HUDEP-2 (cell line): ENCODE measurements at regions not wholly inside any gene's neighbourhood (a gene's known extent, or its start where the extent isn't known, plus 50 kb on each side); places are given as distances from the start of the nearest gene placed in this dataset.

Experiments used
- DNase-seq, 76 experiments: peaks; one replicate each; lab custom pipeline; 2025; ENCODE audit not compliant: unreplicated experiment in 76 of 76; lab: John Stamatoyannopoulos, UW

- no peak for DNase-seq
Measured at GRCh38 chr2:220847589-220847988, 724.5 kb downstream of the EPHA4 start.

- DNase-seq: no peak
Measured at GRCh38 chr2:220849433-220849832, 722.7 kb downstream of the EPHA4 start.

DNA sequence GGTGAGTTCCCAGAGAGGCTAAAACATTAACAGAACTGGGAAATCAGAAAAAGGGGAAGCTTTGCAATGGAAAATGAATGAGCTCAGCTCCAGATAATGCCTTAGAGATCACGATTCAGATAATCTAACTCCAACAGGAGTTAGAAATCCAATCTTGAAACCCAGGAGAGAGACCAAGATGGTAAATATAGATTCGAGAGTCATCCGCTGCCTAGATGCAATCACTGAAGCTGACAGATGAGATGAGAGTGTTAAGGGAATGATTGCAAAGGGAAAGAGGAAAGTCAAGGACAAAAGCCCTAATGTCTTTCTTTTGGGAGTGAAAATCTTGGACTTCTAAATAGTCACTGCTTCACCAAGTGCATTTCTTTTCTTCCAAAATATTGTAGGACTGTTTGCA lies 722.0 kb downstream of the EPHA4 start:
- DNase-seq: no peak

DNA sequence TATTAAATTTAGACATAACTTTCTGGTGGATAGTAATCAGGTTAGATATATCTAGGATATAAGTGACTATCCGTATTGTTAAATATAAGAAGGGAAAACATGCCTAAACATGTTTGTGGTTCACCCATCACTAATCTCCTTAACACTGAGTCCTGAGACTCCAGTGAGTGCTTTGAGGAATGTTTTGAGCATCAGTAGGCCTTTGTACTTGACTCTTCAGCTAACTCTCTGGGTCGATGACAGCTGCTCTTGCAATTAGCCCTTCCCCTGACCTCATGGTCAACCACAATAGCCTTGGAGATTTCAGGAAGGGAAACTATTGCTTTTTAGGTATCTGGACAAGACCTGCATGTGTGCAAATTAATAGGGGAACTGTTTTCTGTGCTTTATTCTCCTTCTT lies 716.8 kb downstream of the EPHA4 start:
- no peak for DNase-seq

DNA sequence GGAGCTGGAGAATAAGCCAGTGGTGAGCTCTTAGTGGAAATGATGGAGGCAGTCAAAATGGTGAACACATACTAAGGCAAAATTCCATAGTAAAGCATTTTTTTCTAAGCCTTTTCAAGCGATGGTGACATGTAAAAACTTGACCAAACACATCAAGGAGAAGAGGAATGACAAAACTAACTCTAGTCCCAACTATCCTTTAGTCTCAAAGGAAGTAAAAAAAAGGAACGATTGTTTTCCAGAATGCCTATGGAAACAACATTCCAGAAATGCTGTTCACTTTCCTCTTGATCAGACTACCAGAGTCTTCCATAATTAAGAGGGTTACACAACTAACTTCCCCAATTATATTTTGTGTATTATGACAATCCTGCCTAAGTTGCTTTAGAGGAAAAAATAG lies 715.6 kb downstream of the EPHA4 start:
- DNase-seq: no peak

- DNase-seq: no peak
Measured at GRCh38 chr2:220857368-220857767, 714.7 kb downstream of the EPHA4 start.

GRCh38 chr2:220858101-220858500 lies 714.0 kb downstream of the EPHA4 start:
- DNase-seq: no peak

- no peak for DNase-seq
Measured at GRCh38 chr2:220871909-220872308, 700.2 kb downstream of the EPHA4 start.

GRCh38 chr2:220876080-220876824 lies 695.9 kb downstream of the EPHA4 start:
- no peak for DNase-seq

DNA sequence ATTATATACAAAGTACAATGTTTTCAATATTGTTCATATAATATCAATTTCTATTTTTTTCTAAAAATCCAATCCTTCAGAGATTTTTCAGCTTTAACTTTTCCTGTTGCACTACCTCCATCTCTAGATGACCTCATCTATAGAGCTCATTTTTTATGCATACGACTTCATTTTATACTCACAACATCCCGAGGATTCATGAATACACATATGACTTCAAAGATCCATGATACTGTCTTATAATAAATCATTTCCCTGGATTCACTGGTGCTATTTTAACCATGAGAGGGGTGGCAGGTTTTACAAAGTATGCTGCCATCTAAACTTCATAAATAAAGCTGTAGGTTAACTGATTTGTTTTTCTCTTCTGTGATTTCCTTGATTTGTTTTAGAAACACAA lies 694.6 kb downstream of the EPHA4 start:
- DNase-seq: no peak

GRCh38 chr2:220877897-220878296 lies 694.2 kb downstream of the EPHA4 start:
- no peak for DNase-seq

DNA sequence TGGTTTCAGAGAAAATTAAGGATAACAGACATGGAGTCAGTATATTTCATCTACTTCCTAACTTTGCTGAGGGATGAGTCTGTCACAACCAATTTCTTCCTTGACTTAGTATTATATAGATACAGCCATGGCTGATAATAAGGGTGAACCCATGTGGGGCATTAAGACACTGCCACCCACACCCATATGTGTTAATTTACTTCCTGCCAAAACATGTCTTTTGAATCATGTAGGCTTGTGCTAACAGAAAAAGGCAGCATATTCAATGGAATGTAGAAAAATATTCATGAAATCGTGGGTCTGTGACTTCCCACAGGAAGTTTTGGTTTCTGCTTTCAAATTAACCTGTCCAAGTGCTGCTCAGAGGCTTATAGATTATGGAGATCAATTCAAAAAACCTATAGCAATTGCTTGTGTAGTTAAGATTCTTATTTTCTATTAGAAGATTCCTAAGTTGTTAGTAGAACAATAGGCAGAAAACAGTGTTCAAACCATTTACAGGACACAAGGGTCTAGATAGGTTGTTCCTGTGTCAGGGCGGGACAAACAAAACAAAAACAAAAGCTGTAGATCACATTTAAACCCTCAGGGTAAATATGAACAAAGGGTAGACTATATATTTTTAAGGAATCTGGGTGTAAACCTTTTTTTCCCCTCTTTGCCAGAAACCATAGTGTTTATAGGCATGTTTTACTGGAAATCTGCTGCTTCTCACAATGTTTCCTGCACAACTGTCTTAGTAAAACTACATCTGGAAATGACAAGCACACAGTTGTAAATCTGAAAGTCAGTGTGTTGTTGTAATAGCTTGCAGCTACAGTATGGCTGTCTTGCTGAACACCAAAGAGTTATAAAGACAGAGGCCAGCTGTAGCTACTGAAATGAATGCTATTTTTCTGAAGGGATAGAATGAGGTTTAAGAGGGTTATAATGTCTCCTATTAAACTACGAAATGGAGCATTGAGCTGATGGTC lies 691.2 kb downstream of the EPHA4 start:
- no peak for DNase-seq

DNA sequence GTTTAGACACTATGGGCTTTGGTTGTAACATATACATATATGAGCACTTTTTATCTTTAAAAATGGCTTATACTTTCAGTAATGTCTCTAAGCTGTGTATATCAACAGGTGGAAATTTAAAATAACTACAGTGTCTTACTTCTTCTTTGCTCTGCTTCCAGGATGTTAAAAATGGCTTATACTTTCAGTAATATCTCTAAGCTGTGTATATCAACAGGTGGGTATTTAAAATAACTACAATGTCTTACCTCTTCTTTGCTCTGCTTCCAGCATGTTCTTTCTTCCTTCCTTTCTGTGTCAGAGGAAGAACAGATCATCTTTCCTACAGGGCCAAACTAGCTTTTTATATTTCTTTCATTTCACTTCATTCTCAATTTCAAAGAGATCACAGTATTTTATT lies 689.6 kb downstream of the EPHA4 start:
- no peak for DNase-seq

GRCh38 chr2:220885593-220885992 lies 686.5 kb downstream of the EPHA4 start:
- DNase-seq: no peak

GRCh38 chr2:220887271-220887870 lies 684.7 kb downstream of the EPHA4 start:
- no peak for DNase-seq

DNA sequence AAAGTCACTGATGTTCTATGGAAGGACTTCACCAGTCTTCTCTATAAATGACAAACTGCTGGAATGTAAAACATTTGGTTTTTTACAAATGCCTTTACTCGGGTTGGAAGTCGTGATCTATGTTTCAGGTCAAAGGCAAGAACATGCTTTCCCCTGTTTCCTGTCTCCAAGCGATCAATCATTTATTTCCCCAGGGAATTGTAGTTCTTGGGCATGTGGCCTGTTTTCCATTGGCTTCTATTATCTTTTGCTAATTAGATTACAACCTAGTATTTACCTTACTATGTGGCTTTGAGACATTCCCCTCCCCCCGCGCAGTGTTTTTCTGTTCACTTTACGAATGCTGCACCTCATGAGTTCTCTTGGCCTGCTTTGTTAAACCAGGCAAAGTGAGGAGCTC lies 684.2 kb downstream of the EPHA4 start:
- no peak for DNase-seq

GRCh38 chr2:220890931-220891330 lies 681.2 kb downstream of the EPHA4 start:
- DNase-seq: no peak

GRCh38 chr2:220891405-220891804 lies 680.7 kb downstream of the EPHA4 start:
- DNase-seq: no peak

GRCh38 chr2:220892018-220892634 lies 680.0 kb downstream of the EPHA4 start:
- no peak for DNase-seq

- no peak for DNase-seq
Measured at GRCh38 chr2:220893411-220893810, 678.7 kb downstream of the EPHA4 start.

DNA sequence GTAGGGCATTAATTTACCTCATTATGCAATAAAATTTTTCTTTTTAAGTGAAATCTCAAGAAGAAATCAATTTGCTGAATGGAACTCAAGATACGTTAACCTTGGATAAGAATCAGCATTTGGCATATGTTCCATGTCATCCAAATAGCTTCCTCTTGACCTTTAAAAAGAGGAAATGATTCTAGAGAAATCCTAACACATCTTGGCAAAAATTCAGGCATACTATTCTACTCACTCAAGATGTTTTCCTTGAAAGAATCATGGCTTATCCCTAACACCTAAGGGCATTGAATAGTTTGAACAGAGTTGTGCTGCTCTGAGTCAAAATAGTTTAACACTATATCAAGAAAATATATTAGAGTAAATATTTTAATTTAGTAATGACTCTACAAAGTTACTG lies 678.0 kb downstream of the EPHA4 start:
- no peak for DNase-seq
